ENCODE measurements at regions not wholly inside any gene's neighbourhood (a gene's known extent, or its start where the extent isn't known, plus 50 kb on each side); places are given as distances from the start of the nearest gene placed in this dataset.

DNA sequence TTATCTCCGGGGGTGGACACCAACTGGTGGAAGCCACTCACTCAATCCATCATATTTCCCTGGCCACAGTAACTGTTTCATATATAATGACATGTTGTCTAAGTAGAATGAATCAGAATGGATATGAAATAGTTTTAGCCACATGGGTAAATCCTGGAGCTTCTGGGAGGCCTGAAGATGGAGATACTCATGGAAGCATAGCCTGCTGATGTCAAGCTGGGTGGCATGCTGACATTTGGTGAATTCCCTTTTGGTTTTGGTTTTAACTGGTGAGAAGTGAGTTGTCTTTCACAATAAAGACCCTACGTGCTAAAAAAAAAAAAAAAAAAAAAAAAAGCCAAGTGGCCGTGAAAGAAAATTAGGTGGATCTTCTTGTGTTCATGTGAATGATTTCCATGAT, 105.3 kb upstream of the ITGA6 start:
- no peaks in the 10 kb centered on the region for H3K27me3 Mint-ChIP-seq
- H3K4me1 Mint-ChIP-seq, result no peaks in the 10 kb centered on the region
- no peak overlapping the region for H3K27ac Mint-ChIP-seq
- no peaks in the 10 kb centered on the region for H3K9me3 Mint-ChIP-seq
- no peak for ATAC-seq (replicated peaks)
- H3K4me3 Mint-ChIP-seq, result no peak overlapping the region
- no peaks in the 10 kb centered on the region for H3K36me3 Mint-ChIP-seq (ENCODE audit: low read depth)

DNA sequence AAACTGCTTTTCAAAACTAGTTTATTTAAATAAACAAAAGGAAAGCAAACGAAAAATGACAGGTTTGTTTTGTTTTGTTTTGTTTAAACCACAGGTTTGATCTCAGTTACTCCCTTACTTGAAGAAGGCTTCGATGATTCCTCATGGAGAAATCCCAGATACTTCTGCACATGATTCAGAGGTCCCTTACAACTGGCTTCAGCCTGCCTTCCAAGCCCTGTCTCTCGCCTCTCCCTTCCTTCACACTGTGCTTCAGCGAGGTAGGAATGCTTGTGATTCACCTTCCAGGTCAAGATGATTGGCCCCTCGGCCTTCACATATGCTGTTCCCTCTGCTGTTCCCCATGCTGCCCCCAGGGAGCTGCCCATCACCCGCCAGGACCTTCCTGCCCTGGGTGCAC, 104.1 kb upstream of the ITGA6 start:
- Mint-ChIP-seq H3K27me3 (no peaks in the 10 kb centered on the region), H3K27ac (no peak overlapping the region), H3K4me3 (no peak overlapping the region), H3K36me3 (ENCODE audit: low read depth) (no peaks in the 10 kb centered on the region), H3K4me1 (no peaks in the 10 kb centered on the region), H3K9me3 (no peaks in the 10 kb centered on the region)
- no peak for ATAC-seq (replicated peaks)

DNA sequence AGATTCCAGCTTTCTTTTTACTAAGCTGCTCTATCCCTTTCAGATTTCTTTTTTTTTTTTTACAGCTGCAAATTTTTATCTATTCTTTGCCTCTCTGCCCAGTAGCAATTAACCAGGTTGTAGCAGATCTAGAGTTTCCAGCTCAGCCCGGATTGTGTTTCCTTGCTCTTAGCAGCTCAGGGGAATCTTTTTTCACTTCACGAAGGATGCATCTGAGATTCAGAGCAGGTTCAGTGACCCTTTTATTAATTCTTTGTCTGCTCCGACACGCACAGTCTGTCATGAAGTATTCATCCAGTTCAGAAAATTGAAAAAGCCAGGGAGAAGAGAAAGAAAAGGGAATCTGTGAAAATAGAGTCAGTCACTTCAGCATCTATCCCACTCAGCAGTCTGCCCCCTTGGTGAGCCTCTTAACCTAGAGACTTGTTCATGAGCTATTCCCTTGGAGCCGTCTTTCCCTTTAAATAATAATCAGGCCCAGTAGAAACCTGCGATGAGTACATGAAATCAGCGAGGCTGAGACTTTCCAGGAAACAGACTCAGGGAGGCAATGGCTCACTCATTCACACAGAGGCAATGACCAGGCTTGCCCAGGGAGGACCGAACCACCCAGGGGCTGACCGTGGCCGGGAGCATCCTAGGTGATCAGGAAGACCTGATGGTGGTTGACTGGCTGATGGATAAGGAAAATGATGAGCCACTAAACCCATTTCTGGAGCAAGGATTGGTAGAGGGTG, 103.4 kb upstream of the ITGA6 start:
- H3K27ac Mint-ChIP-seq, result no peak overlapping the region
- no peaks in the 10 kb centered on the region for H3K4me1 Mint-ChIP-seq
- no peak overlapping the region for H3K4me3 Mint-ChIP-seq
- no peaks in the 10 kb centered on the region for H3K9me3 Mint-ChIP-seq
- H3K27me3 Mint-ChIP-seq, result no peaks in the 10 kb centered on the region
- no peaks in the 10 kb centered on the region for H3K36me3 Mint-ChIP-seq (ENCODE audit: low read depth)
- ATAC-seq (replicated peaks), result no peak

DNA sequence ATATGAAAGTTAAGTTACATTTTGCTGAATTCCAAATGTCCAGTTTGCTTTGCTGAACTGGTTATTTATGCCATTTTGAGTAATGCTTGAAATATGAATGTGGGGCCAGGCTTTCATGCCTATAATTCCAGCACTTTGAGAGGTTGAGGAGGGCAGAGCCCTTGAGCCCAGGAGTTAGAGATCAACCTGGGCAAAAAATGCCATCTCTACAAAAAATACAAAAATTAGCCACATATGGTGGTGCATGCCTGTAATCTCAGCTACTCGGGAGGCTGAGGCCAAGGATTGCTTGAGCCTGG, 101.2 kb upstream of the ITGA6 start:
- Mint-ChIP-seq H3K36me3 (ENCODE audit: low read depth) (no peaks in the 10 kb centered on the region), H3K4me1 (no peaks in the 10 kb centered on the region), H3K9me3 (no peaks in the 10 kb centered on the region), H3K27ac (no peak overlapping the region), H3K4me3 (no peak overlapping the region), H3K27me3 (no peaks in the 10 kb centered on the region)
- no peak for ATAC-seq (replicated peaks)

DNA sequence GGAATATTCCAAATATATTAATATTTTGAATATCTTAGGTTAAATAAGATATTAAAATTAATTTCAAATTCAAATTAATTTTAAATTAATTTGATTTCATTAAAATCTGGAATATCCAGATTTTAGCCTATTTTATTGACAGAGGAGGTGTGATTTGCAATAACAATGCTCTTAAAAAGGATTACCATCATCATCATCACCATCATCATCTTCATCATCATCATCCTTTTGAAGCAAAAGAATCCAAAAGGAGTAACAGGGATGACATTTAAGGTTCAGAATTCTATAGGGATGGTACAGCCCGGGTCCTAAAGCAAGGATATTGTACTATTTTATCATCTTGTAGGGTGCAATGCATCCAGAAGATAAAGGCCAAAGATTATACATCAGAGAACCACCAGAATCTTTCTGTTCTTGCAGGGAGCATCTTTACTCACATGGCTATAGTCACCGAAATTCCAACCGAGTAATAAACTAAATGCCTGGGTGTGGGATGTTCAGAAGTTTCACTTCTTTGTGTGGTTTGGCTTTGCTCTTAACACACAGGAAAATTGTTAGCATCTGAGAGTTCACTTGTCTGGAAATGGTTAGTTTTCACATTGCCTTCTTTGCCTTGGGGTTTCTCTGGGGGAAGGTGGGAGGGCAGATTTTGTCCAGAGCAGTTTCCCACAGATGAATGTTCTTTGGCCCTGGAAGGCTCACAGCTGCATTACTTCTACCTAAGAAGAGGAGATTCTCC, 99.1 kb upstream of the ITGA6 start:
- Mint-ChIP-seq H3K36me3 (ENCODE audit: low read depth) (no peaks in the 10 kb centered on the region), H3K4me1 (no peaks in the 10 kb centered on the region), H3K9me3 (no peaks in the 10 kb centered on the region), H3K4me3 (no peak overlapping the region), H3K27me3 (no peaks in the 10 kb centered on the region), H3K27ac (no peak overlapping the region)
- no peak for ATAC-seq (replicated peaks)

DNA sequence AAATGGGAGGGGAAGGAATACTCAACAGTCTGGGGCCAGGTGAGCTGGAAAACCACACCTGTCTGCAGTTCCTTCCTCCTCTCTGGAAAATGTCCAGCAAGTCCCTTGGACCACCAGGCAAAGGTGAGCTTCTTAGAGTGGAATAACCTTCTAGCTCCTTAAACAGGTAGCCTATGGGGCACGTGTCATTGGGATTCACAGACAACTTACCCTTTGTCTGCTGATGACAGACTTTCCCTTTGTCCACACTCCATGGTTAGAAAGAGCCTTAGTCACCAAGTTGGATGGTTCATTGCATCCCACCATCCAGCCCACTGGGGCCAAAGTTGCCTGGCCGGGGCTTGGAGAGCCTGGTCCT, 98.0 kb upstream of the ITGA6 start:
- Mint-ChIP-seq H3K36me3 (ENCODE audit: low read depth) (no peaks in the 10 kb centered on the region), H3K4me3 (no peak overlapping the region), H3K4me1 (no peaks in the 10 kb centered on the region), H3K9me3 (no peaks in the 10 kb centered on the region), H3K27me3 (no peaks in the 10 kb centered on the region), H3K27ac (no peak overlapping the region)
- ATAC-seq (replicated peaks), result no peak

DNA sequence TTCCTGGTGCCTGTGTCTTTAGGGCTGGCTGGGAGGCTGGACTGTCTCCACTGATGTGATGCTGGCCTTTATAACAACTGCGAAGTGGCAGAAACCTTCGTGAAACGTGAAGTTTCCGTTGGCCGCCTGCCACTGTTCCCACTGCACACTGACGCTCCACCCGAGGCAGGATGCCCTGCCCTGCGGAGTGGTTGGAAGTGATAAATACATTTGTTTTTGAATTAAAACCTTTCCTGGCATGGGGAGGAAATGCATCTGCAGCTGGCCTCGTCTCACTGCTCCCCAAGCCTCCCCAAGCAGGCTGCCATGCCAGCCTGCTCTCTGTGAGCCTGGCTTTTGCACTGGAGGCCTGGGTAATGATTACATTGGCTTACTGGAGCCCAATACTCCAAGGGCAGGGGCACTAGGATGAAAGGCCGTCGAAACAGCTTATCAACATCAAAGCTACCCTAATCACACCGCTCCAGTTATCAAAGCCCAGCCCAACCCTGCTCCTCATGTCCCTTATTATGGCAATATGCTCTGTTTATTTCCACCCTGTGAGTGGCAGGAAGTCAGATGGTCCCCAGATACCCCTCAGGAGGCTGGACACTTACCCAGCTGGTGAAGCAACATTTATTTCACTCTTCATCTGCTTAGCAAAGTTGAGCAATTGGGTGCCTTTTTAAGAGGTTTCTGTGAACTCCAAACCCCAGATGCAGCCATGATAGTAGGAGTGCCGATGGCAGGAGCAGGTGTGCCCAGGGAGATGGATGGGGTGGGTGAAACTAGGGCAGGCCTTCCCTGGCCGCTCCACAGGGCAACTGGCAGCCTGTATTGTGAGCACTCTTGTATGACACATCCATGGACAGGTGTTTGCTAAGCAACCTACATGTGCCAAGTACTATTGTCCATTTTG, 97.4 kb upstream of the ITGA6 start:
- Mint-ChIP-seq H3K4me3 (no peak overlapping the region), H3K9me3 (no peaks in the 10 kb centered on the region), H3K27me3 (no peaks in the 10 kb centered on the region), H3K27ac (no peak overlapping the region), H3K36me3 (ENCODE audit: low read depth) (no peaks in the 10 kb centered on the region), H3K4me1 (no peaks in the 10 kb centered on the region)
- ATAC-seq (replicated peaks), result no peak

DNA sequence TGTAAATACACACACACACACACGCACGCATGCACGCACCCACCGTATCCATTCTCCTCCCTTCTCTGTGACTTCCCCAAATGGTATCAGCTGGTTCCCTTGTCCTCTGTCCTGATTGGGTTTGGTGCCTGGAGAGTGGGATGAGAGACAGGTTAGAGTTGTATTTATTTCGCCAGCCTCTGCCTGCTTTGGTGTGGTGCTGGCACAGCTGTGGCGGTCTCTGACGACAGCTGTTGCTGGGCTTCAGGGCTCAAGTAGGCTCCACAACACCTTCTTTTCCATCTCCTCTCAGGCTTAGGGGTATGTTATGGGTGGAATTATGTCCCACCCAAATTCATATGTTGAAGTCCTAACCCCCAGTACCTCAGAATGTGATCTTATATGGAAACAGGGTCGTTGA, 94.9 kb upstream of the ITGA6 start:
- H3K36me3 Mint-ChIP-seq (ENCODE audit: low read depth), result no peaks in the 10 kb centered on the region
- no peak overlapping the region for H3K27ac Mint-ChIP-seq
- H3K4me3 Mint-ChIP-seq, result no peak overlapping the region
- no peak for ATAC-seq (replicated peaks)
- no peaks in the 10 kb centered on the region for H3K4me1 Mint-ChIP-seq
- no peaks in the 10 kb centered on the region for H3K9me3 Mint-ChIP-seq
- H3K27me3 Mint-ChIP-seq, result no peaks in the 10 kb centered on the region

DNA sequence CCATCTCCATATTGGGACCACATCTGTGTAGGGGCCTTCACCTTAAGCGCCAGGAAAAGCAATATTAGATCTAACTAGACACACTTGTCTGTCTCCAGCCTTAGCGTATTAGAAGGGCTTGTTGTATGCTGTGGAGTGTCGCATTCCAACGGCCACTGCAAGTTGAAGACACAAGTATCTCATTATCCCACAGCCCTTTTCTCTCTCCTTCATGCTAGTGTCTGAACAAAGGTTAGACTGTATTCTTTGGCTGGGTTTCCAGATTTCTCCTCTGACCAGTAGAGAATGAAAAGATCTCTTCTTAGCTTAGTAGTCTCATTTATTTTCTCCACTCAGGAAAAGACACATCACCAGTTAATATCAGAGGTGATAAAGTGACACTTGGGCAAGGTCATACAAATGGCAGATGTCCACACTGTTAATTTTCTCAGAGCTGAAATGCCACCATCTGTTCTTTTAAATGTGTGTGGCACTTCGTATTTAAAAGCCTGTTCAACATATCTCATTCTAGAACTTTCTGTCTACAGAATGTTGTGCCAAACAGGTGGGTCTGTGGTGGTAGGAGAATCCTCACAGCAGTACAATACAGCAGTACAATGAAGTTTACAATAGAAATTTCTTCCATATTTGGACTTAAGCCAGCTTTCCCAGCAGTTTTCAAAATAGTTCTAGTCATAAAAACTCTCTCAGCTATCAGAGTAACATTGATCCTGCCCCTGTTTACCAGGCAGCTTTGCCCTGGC, 94.0 kb upstream of the ITGA6 start:
- Mint-ChIP-seq H3K4me3 (no peak overlapping the region), H3K4me1 (no peaks in the 10 kb centered on the region), H3K36me3 (ENCODE audit: low read depth) (no peaks in the 10 kb centered on the region), H3K9me3 (no peaks in the 10 kb centered on the region), H3K27me3 (no peaks in the 10 kb centered on the region), H3K27ac (no peak overlapping the region)
- no peak for ATAC-seq (replicated peaks)

DNA sequence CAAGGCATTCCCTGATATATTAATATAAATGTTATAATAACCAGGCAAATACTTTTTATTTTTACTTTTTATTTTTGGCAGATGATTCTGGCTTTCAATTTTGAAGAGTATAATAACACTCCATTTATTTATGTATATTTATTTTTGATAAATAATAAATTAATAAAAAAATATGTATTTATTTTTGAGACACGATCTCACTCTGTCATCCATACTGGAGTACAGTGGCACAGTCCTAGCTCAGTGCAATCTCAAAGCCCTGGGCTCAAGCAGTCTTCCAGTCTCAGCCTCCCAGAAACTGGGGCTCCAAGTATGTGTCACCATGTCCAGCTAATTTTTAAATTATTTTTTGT, 93.4 kb upstream of the ITGA6 start:
- Mint-ChIP-seq H3K27me3 (no peaks in the 10 kb centered on the region), H3K4me1 (peaks cover 2% of the 10 kb centered on the region)
- ATAC-seq (replicated peaks), result no peak

DNA sequence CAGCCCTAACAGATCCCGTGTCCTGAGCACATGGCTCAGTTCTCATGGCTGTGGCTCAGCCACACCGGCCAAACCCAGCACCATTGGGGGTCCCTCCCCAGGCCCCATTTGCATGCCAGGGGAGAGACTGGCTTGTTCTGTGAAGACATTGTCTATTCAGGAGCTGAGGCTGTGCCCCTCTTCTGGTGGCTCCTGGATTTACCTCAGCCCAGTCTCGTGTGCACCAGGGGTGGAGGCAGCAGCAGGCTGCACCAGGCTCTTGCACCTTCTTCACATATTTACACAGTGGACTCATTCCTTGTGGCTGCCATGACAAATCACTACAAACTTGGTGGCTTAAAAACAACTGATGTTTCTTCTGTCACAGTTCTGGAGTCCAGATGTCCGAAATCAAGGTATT, 92.4 kb upstream of the ITGA6 start:
- no peak for ATAC-seq (replicated peaks)
- Mint-ChIP-seq H3K4me1 (peaks cover 12% of the 10 kb centered on the region), H3K27me3 (no peaks in the 10 kb centered on the region), H3K9me3 (no peaks in the 10 kb centered on the region), H3K36me3 (ENCODE audit: low read depth) (no peaks in the 10 kb centered on the region), H3K27ac (no peak overlapping the region), H3K4me3 (no peak overlapping the region)

More for the DNA sequence above, 93.4 kb upstream of the ITGA6 start:
- H3K27ac Mint-ChIP-seq, result no peak overlapping the region
- H3K4me3 Mint-ChIP-seq, result no peak overlapping the region
- no peaks in the 10 kb centered on the region for H3K9me3 Mint-ChIP-seq
- no peaks in the 10 kb centered on the region for H3K36me3 Mint-ChIP-seq (ENCODE audit: low read depth)

DNA sequence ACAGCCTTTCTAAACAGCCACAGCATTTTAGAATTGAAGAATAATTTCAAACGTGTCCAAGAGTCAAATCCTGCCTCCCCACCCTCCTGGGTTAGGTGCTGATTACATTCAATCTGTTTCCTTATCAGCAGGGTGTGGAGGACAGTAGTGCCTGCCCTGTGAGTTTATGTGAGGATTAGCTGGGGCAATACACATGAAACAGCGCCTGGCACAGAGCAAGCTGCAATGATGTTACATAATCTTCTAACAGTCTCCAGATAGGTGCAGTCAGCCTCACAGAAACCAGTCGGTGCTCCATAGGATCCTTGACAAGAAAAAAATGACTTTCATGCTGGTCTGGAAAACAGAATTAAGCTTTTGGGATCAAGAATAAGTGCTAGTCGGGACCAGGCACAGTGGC, 91.7 kb upstream of the ITGA6 start:
- no peak overlapping the region for H3K27ac Mint-ChIP-seq
- ATAC-seq (replicated peaks), result no peak
- no peaks in the 10 kb centered on the region for H3K27me3 Mint-ChIP-seq
- no peaks in the 10 kb centered on the region for H3K9me3 Mint-ChIP-seq
- peaks cover 19% of the 10 kb centered on the region for H3K4me1 Mint-ChIP-seq
- H3K36me3 Mint-ChIP-seq (ENCODE audit: low read depth), result no peaks in the 10 kb centered on the region
- H3K4me3 Mint-ChIP-seq, result no peak overlapping the region

DNA sequence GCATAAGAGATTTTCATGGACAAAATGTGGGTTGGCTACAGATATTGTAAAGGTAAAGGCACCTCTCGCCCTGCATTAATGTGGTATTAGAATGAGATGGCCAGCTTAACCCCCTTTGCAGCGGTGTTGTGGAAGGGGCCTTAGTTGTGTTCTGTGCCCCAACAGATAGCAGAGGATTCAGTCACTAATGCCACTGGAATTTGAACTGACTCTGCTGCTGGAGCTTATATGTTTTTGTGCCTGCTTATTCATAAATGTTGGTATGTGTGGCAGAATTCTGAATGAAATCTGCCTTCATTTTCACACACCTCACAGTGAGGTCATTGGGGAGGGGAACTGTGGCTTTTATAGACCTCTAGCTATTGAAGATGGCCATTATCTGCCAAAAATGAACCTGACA, 90.7 kb upstream of the ITGA6 start:
- H3K36me3 Mint-ChIP-seq (ENCODE audit: low read depth), result no peaks in the 10 kb centered on the region
- no peaks in the 10 kb centered on the region for H3K27me3 Mint-ChIP-seq
- ATAC-seq (replicated peaks), result no peak
- peaks cover 19% of the 10 kb centered on the region for H3K4me1 Mint-ChIP-seq
- H3K9me3 Mint-ChIP-seq, result no peaks in the 10 kb centered on the region
- H3K4me3 Mint-ChIP-seq, result no peak overlapping the region
- no peak overlapping the region for H3K27ac Mint-ChIP-seq

DNA sequence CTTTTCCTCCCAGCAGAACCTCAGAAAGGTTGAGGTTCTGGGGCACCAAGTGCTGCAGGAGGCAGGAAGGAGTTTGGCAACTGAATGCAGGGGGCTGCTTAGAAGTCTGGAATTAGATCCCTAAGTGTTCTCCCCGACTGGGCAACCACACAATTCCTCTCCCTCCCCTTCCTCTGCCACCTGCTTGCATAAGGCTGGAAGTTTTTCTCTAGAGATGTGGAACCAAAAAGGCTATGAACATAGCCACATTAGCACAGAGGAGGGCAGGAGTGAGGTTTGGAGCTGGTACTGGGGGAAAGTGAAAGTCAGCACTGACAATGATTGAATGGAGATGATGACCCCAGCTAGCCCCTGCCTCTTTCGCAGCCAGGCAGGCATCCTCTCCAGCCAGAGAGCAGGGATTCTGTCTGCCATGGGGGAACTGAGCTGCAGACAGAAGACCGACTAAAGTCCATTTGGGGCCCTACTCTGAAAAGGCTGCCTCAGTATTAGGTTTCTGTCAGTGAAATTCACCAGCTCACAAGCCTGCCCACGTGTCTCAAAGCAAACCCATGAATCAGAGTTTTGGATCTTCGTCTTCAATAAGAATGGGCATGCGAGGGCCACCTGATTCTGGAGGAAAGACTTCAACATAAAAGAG, 87.9 kb upstream of the ITGA6 start:
- H3K27ac Mint-ChIP-seq, result peak overlapping the region; percentile 53

More for the DNA sequence above, 87.9 kb upstream of the ITGA6 start:
- H3K4me3 Mint-ChIP-seq, result peak overlapping the region; percentile 74
- H3K27me3 Mint-ChIP-seq, result no peaks in the 10 kb centered on the region
- no peak for ATAC-seq (replicated peaks)
- H3K36me3 Mint-ChIP-seq (ENCODE audit: low read depth), result no peaks in the 10 kb centered on the region
- peaks cover 4% of the 10 kb centered on the region for H3K9me3 Mint-ChIP-seq
- peaks cover 19% of the 10 kb centered on the region for H3K4me1 Mint-ChIP-seq

All from activated T-helper 17 cell treated with anti-CD3 and anti-CD28 coated beads, Interleukin-2, amount 50 U/mL, for 72 hours (primary cell).